HTR-8/SVneo (cell line): ENCODE measurements at regions not wholly inside any gene's neighbourhood (a gene's known extent, or its start where the extent isn't known, plus 50 kb on each side); places are given as distances from the start of the nearest gene placed in this dataset.
"Not testable (repeated sequence)": the region's sequence is repeated elsewhere in the genome, so short reads cannot be mapped to it uniquely, and the experiment has no call there.

Source experiments
- DNase-seq: peaks from one replicate; pipeline ENCODE4 v3.0.0; 2011; ENCODE audit warnings: low spot score, mixed read lengths; ENCODE audit not compliant: insufficient read length
- FAIRE-seq: peaks from 2 replicates; lab custom pipeline; 2011; peaks lifted over from hg19 to GRCh38; lab: Jason Lieb, UNC

DNA sequence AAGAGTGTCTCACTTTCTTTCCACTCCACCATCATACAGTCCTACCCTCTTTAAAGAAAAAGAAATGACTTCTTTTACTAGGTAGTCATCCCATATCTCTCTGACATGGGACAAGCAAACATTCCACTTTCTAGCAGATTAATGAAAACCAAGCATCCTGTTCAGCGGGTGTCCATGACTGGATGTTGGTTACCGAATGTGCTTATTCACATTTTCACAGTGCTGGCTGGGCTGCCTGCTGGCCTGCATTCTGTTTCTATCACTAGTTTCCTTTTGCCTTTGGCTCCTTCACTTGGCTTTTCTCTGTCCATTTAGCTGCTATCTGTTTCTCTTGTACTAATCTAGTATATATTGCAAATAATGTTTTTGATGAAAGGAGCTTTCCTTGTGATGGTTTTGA lies 598.4 kb downstream of the RWDD3 start:
- DNase-seq (no peak), FAIRE-seq (no peak)

DNA sequence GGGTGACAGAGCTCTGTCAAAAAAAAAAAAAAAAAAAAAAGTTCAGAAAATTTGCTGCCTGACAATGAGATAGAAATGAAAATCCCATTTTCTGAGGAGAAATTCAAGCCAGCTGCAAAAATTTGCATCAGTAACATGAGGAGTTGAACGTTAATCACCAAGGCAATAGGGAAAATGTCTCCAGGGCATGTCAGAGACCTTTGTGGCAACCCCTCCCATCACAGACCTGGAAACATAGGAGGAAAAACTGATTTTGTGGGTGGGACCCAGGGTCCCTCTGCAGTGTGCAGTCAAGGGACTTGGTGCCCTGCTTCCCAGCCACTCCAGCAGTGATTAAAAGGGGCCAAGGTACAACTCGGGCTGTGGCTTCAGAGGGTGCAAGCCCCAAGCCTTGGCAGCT lies 615.4 kb downstream of the RWDD3 start:
- FAIRE-seq (no peak), DNase-seq (no peak)

DNA sequence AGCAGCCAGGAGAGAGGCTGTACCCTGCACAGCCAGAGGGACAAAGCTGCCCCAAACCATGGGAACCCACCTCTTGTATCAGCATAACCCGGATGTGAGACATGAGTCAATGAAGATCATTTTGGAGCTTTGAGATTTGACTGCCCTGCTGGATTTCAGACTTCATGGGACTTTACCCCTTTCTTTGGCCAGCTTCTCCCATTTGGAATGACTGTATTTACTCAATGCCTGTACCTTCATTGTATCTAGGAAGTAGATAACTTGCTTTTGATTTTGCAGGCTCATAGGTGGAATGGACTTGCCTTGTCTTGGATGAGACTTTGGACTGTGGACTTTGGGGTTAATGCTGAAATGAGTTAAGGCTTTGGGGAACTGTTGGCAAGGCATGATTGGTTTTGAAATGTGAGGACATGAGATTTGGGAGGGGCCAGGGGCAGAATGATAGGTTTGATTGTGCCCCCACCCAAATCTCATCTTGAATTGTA lies 616.2 kb downstream of the RWDD3 start:
- no peak for FAIRE-seq
- no peak for DNase-seq

DNA sequence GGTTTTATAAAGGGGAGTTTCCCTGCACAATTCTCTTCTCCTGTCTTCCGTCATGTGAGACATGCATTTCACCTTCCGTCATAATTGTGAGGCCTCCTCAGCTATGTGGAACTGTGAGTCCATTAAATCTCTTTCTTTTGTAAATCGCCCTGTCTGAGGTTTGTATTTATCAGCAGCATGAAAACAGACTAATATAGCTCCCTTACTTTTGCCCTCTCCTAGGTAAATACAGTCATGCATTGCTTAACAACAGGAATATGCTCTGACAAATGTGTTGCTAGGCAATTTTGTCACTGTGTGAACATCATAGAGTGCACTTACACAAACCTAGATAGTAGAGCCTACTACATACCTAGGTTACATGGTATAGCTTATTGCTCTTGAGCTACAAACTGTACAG lies 616.8 kb downstream of the RWDD3 start:
- DNase-seq: no peak
- no peak for FAIRE-seq

DNA sequence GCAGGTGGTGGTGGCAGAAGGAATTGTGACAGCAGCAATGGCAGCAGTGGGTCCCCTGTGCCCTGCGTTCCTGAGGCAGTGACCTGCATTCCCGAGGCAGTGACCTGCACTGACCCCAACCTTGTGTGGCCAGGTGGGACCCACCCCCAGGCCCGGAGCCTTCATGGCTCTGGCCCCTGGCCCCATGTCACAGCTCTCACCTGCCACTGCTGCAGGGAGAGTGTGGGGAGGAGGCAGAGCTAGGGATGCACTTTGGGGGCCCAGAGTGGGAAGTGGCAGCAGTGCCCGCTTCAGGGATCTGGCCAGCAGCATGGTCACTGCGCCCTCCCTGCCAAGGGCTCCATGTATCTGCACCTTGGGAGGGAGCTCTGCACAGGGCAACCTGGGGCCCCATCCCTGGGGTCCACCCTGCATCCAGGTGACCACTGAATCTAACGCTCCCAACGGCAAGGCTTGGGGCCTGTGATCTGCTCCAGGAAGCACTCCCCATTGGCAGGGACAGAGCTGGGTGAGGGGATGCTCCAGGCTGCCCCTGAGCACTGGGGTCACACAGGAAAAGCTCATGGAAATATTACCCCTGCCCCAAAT lies 618.6 kb downstream of the RWDD3 start:
- FAIRE-seq (no peak), DNase-seq (no peak)

DNA sequence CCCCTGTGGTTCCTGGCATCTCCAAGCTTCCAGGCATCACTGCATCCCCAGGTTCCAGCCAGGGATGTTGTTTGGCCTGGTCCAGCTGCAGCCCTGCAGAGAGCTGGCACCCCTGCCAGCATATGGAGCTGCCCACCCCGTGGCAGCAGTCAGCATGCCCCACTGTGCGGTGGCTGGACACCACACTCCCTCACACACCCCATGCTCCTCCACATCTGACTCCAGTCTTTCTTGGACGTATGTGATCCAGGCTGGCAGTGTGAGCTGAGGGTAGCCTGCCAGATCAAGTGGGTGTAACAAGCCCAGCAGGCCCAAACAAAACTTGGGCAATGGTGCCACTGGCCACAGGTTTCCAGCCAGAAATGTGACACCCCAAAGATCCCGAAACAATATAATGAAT lies 620.4 kb downstream of the RWDD3 start:
- FAIRE-seq (no peak), DNase-seq (no peak)

DNA sequence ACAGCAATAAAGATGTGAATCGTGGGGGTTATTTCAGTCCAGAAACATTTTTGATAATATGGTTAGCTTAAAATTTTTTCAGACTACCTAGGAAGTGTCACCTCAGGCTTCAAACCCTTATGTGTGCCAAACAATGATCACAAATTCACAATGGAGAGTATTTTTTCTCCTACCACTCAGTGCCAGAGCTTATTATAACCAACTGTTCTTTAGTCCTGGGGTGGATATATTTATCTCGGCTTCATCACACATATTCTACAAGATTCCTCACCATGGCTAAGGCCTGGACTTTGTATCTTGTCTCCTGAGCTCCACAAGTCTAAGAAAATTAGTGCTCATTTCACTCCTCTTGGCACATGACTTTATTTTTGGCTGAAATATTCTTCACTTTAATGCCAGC lies 629.1 kb downstream of the RWDD3 start:
- DNase-seq (no peak), FAIRE-seq (no peak)

DNA sequence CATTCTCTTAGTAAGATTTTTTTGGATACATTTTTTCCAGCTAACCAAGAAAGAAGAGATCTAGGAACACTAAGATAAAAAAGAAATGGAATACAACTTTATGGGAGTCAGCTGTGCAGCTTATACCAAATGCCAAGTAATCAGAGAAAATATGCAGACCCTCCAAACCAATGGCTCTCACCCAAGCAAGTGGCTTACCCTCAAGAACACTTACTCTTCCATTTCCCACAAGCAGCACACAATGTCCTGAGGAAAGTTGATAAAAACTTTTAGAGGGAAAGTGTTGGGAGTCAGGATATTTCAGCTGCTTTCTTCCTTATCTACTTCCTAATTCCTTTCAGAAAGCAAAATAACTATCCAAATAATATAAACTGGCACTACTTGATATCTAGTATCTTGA lies 631.8 kb downstream of the RWDD3 start:
- FAIRE-seq (no peak), DNase-seq (no peak)

DNA sequence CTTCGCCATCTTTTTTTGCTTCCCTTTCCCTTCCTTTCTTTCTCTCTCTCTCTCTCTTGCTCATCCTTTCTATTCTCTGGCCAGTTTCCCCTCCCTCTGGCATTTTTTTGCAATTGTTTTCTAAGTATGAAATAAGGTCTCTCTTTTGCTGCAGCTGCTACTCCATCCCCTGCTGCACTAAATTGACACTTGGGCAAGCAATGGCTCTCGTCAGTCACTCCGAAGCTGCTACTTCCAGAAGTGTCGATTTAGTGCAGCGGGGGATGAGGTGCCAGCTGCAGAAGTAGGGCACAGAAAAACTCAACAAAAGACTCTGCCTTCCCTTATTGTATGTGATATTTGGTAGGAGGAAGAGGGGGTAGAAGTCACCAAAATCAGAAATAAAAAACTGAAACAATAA lies 642.3 kb downstream of the RWDD3 start:
- no peak for DNase-seq
- FAIRE-seq: no peak

DNA sequence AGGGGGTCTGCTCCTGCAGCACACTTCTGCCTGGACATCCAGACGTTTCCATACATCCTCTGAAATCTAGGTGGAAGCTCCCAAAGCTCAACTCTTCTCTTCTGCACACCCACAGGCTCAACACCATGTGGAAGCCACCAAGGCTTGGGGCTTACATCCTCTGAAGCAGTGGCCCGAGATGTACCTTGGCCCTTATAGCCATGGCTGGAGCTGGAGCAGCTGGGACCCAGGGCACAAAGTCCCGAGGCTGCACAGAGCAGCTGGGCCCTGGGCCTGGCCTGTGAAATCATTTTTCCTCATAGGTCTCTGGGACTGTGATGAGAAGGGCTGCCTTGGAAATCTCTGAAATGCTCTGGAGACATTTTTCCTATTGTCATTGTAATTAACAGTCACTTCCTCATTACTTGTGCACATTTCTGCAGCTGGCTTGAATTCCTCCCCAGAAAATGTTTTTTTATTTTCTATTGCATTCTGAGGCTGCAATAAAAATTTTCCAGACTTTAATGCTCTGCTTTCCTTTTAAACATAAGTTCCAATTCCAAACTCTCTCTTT lies 645.6 kb downstream of the RWDD3 start:
- no peak for DNase-seq
- no peak for FAIRE-seq

DNA sequence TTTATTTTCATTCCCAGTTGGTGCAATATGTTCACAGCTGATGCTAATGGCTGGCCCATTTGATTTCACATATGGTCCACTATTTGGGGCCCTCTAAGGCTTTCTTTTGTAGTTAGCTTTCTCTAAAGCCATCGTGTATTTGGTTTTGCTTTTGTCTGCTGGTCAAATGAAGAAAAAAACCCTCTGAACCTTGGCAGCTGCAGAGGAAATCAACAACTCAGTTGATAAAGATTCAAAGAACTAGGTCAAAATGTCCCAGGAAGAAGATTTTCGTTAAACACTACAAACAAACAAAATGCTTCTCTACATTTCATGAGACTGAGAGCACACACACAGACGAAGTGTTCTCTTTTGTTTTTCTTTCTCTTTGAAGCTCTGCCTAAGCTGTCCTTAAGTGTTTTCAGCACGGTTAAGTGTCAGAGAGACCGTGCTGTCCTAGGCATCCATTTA lies 655.0 kb downstream of the RWDD3 start:
- DNase-seq (no peak), FAIRE-seq (no peak)

DNA sequence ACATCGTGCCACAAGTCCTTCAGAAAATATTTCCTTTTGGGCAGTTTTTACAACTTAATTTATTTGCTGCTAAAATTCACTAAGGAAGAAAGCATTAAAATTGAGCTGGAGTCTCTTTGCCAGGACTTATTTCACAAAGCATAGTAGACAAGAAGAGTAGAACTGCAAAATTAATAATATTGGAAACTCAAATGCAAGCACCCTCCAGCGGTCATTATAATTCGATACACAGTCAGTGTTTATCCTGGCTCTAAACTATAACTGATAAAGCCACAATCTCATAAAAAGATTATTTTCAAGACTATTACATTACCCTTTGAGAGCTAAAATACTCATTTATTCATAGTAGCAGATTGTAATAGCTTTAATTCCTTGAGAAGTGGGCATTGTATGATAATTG lies 655.4 kb downstream of the RWDD3 start:
- DNase-seq (no peak), FAIRE-seq (no peak)

DNA sequence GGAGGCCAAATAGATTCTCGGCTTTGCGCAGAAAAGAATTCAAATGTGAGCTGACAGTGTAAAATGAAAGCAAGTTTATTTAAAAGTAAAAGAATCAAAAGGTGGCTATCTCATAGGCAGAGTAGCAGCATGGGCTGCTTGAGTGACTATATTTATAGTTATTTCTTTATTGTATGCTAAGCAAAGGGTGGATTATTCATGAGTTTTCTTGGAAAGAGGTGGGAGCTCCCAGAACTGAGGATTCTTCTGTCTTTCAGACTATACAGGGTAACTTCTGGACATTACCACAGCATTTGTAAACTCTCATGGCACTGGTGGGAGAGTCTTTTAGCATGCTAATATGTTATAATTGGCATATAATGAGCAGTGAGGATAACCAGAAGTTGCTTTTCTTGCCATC lies 659.9 kb downstream of the RWDD3 start:
- FAIRE-seq (no peak), DNase-seq (no peak)

DNA sequence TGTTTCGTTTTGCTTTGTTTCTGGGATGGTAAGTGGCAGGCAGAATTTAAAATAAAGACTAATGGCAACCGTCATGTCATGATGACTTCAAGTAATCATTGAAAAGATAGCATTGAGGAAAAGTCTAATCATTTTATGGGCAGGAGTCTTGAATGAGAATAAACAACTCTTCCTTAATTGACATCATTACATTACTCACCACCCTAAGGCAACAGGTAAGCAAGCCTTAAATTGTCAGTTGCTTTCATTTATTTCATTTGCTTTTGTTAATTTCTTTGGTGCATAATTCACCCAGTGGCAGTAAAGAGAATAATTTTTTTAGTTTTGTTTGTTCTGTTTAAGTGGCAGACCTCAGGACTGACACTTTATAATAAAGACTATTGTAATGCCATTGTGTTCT lies 669.0 kb downstream of the RWDD3 start:
- no peak for DNase-seq
- FAIRE-seq: no peak

DNA sequence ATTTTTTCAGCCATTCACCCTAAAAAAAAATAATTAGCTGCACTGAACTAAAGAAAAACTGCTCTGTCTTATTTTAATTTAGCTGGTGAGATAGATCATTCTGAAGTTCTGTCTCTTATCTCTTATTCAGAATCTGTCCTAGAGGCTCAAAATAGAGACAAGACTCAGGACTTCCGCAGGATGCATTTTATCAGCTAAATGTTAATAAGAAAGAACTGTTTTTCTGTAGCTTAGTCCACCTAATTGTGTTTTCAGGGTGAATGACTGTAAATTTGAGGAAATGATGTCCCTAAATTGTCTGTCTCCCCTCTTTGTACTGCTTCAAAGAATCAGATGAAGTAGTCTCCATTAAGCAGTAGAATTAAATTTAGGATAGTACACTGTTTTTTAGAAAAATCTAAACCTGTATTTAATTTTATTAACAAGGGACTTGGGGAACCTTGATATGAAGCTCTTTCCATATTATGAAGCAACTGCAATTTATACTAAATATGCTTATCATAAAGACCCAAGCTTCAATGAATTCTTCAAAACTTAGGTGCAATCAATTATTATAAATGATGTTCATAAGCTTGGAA lies 671.9 kb downstream of the RWDD3 start:
- FAIRE-seq (no peak), DNase-seq (no peak)

DNA sequence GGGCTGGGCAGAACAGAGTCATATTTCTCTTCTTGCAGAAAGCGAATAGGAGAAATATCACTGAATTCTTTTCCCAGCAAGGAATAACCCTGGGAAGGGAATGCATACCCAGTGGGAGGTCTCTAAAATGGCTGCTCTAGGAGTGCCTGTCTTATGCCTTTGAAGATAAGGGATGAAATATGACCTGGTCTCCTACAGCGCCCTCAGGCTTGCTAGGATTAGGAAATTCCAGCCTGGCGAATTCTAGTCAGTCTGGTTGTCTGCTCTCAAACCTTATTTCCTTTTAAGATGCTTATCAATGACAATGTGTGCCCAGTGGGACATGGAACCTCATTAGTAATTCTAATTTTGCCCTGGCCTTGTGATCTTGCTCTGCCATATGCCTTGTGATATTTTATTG lies 677.7 kb downstream of the RWDD3 start:
- FAIRE-seq, DNase-seq: not testable (repeated sequence)

DNA sequence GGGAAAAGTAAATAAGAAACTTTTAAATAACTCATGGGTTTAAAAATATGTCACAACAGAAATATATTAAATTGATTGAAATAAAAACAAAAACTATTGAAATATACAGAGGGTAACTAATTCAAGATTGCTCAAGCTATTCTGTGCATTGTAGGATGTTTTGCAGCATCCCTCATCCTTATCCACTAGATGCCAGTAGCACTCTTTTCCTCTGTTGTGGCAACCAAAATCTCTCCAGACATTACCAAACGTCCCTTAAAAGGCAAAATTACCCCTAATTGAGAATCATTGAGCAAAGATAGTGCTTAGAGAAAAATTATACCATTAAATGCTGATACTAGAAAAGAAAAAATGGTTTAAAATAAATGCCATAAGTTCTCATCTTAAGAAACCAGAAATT lies 682.6 kb downstream of the RWDD3 start:
- FAIRE-seq (no peak), DNase-seq (no peak)

DNA sequence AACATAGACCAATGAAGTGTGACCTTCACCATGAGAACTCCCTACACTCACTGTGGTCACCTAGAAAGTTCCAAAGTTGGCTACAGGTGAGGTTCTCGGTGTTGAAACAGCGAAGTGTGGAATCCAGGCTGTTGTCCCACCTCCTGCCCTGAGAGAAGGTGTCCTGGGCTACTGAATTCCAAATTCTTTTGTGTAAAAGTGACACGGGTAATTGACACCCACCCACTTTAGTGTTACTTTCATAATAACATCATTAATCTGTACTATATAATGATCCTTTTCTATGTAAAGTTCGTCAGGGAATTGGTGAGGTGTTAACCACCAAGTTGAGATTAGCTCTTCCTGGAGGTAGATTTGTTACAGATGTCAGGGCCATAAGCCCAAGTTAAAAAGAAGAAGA lies 690.7 kb downstream of the RWDD3 start:
- FAIRE-seq: no peak
- no peak for DNase-seq

DNA sequence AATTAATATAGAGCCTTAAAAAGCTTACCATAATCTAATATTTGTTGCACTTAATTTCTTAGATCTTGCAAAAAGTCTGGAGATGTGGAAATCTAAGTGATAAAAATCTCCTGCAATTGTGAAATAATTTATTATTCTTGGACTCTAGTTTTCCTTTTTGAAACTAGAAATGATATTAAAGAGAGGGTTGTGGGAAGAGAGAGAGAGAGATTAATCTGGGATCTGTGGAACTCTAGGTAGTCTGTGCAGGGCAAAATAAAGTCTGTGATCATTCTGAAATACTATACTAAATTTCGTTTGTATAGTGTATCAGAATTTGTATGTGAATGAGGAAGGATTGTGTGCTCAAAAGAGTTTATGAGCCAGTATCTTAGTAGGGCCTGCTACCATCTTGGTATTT lies 692.3 kb downstream of the RWDD3 start:
- FAIRE-seq (no peak), DNase-seq (no peak)

DNA sequence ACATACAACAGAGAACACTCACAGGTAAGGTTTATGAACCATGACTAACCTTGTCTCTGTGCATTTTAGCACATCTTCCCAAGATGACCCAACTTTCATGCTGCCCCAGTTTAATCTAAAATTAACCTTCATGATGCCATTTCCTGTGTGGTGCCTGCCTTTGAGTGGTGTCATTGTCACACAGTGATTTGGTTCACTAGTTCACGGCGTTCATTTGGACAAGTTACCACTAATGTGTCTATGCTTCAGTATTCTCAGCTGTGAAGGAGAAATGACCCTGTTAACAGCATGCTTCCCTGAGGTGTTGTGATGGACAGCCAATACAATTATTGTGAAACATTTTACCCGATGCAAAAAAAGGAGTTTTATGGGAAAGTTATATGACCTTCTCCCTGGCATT lies 693.1 kb downstream of the RWDD3 start:
- FAIRE-seq (no peak), DNase-seq (no peak)

DNA sequence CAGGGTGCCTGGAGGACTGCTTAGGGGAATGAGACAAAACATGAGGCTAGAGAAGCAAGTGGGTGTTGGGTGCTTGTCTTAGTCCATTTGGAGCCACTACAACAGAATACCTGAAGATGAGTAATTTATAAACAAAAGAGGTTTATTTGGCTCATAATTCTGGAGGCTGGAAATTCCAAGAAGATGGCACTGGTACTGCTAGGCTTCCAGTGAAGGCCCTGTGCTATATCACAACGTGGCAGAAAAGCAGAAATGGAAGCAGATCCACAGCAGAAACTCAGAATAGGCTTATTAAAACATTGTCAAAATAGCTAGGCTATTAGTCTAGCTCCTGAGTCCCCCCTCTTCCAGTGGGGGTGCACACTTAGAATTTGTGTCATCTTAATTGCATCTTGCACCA lies 701.7 kb downstream of the RWDD3 start:
- DNase-seq (no peak), FAIRE-seq (no peak)
